Neuronal stem cell (in vitro differentiated cells): ENCODE measurements at regions not wholly inside any gene's neighbourhood (a gene's known extent, or its start where the extent isn't known, plus 50 kb on each side); places are given as distances from the start of the nearest gene placed in this dataset.

Experiments
- DNase-seq: peaks from one replicate; pipeline ENCODE4 v3.0.0-alpha.2; 2013; ENCODE audit warnings: low spot score
- H2AFZ ChIP-seq: one replicate; pipeline ENCODE4 v1.6.1; 2013; ENCODE audit warnings: mild to moderate bottlenecking, low read length, inconsistent platforms
- H2AK5ac ChIP-seq: 2 replicates; pipeline ENCODE4 v1.6.1; 2013; ENCODE audit warnings: low read depth, mild to moderate bottlenecking, inconsistent platforms, low read length, moderate library complexity, mixed read lengths
- H2BK120ac ChIP-seq: 2 replicates; pipeline ENCODE4 v1.6.1; 2013; ENCODE audit warnings: low read depth, mild to moderate bottlenecking, inconsistent platforms, low read length, moderate library complexity, mixed read lengths
- H2BK12ac ChIP-seq: one replicate; pipeline ENCODE4 v1.6.1; 2013; ENCODE audit warnings: low read length, inconsistent platforms
- H2BK15ac ChIP-seq: 2 replicates; pipeline ENCODE4 v1.6.1; 2013; ENCODE audit warnings: mild to moderate bottlenecking, low read length, inconsistent platforms, mixed read lengths
- H2BK5ac ChIP-seq: one replicate; pipeline ENCODE4 v1.6.1; 2013; ENCODE audit warnings: inconsistent platforms, mild to moderate bottlenecking, low read length, moderate library complexity
- H3K14ac ChIP-seq: one replicate; pipeline ENCODE4 v1.6.1; 2013; ENCODE audit warnings: low read length, inconsistent platforms
- H3K18ac ChIP-seq: 2 replicates; pipeline ENCODE4 v1.6.1; 2013; ENCODE audit warnings: low read length, inconsistent platforms
- H3K23ac ChIP-seq: 2 replicates; pipeline ENCODE4 v1.6.1; 2013; ENCODE audit warnings: low read depth, mild to moderate bottlenecking, mixed read lengths, low read length, inconsistent platforms; ENCODE audit not compliant: poor library complexity
- H3K27ac ChIP-seq: replicated peaks from 3 replicates; pipeline ENCODE4 v1.5.1; 2013; ENCODE audit warnings: low read length, inconsistent platforms
- H3K27me3 ChIP-seq, 3 experiments: 2 replicates each; pipeline ENCODE4 v1.6.1; 2013; ENCODE audit warnings: low read length in 3 of 3, mild to moderate bottlenecking in 2 of 3, inconsistent platforms in 1 of 3, low read depth in 1 of 3, mixed read lengths in 1 of 3, moderate library complexity in 1 of 3; ENCODE audit not compliant: control insufficient read depth in 3 of 3, insufficient read depth in 3 of 3
- H3K36me3 ChIP-seq, 2 donors: replicated peaks in 1 of 2; 2 replicates each; pipeline ENCODE4 v1.6.1; 2013; ENCODE audit warnings: low read length in 2 of 2; ENCODE audit not compliant: control insufficient read depth in 2 of 2, insufficient read depth in 2 of 2
- H3K4ac ChIP-seq: 2 replicates; pipeline ENCODE4 v1.6.1; 2013; ENCODE audit warnings: inconsistent platforms, mild to moderate bottlenecking, low read length, moderate library complexity
- H3K4me1 ChIP-seq, 2 donors: 1 replicate in 1 of 2; 2 replicates in 1 of 2; pipeline ENCODE4 v1.6.1; 2013; ENCODE audit warnings: low read length in 2 of 2, low read depth in 1 of 2; ENCODE audit not compliant: control insufficient read depth in 2 of 2, insufficient read depth in 1 of 2
- H3K4me2 ChIP-seq: one replicate; pipeline ENCODE4 v1.6.1; 2013; ENCODE audit warnings: mild to moderate bottlenecking, low read length, inconsistent platforms; ENCODE audit not compliant: insufficient read depth, poor library complexity, severe bottlenecking
- H3K4me3 ChIP-seq, 2 donors: 2 replicates each; pipeline ENCODE4 v1.5.1; 2013; ENCODE audit warnings: low read length in 2 of 2, mild to moderate bottlenecking in 2 of 2, inconsistent platforms in 1 of 2, moderate library complexity in 1 of 2
- H3K79me1 ChIP-seq: one replicate; pipeline ENCODE4 v1.6.1; 2013; ENCODE audit warnings: low read depth, mild to moderate bottlenecking, inconsistent platforms, low read length, moderate library complexity
- H3K9ac ChIP-seq: one replicate; pipeline ENCODE4 v1.6.1; 2013; ENCODE audit warnings: mild to moderate bottlenecking, low read depth, low read length, inconsistent platforms; ENCODE audit not compliant: poor library complexity
- H3K9me3 ChIP-seq, 2 donors: replicated peaks in 1 of 2; 2 replicates each; pipeline versions ENCODE3 to v1.6.1; 2013; ENCODE audit warnings: low read length in 2 of 2, mild to moderate bottlenecking in 2 of 2, inconsistent platforms in 1 of 2, low read depth in 1 of 2, mixed read lengths in 1 of 2, moderate library complexity in 1 of 2; ENCODE audit not compliant: control insufficient read depth in 2 of 2, insufficient read depth in 1 of 2
- H4K8ac ChIP-seq: one replicate; pipeline ENCODE4 v1.6.1; 2013; ENCODE audit warnings: low read depth, mild to moderate bottlenecking, inconsistent platforms, low read length, moderate library complexity
- H4K91ac ChIP-seq: one replicate; pipeline ENCODE4 v1.6.1; 2013; ENCODE audit warnings: low read length, low read depth, mild to moderate bottlenecking, inconsistent platforms; ENCODE audit not compliant: poor library complexity
- WGBS, 2 donors: extraction: QIAGEN DNeasy Blood & Tissue Kit; methylation state at CpG; one replicate each; pipeline ENCODE4 v1.1.7; 2013; ENCODE audit warnings: missing lambda C conversion rate in 2 of 2, mixed read lengths in 1 of 2; ENCODE audit not compliant: insufficient read length in 2 of 2, insufficient replicate concordance in 1 of 2; ENCODE audit errors: extremely low coverage in 2 of 2; 5-methylcytosine and 5-hydroxymethylcytosine counted together

GRCh38 chr13:73933795-73934194 lies 200.4 kb downstream of the KLF12 start:
- Histone ChIP-seq H3K4me3 (no peak overlapping the region), H3K4ac (no peak overlapping the region), H3K36me3 (peaks cover 0 to 25% of the 10 kb centered on the region in 2 donors), H3K27me3 (no peaks in the 10 kb centered on the region), H3K9me3 (peaks cover 0 to 7% of the 10 kb centered on the region in 2 donors), H3K18ac (no peak overlapping the region), H2BK120ac (no peak overlapping the region), H3K4me1 (peaks cover 2 to 4% of the 10 kb centered on the region in 2 donors), H2BK12ac (no peak overlapping the region), H3K4me2 (no peak overlapping the region), H2BK15ac (no peak overlapping the region), H2BK5ac (no peak overlapping the region), H3K27ac (no peak overlapping the region), H3K14ac (no peak overlapping the region), H3K79me1 (no peaks in the 10 kb centered on the region), H3K23ac (no peak overlapping the region), H4K8ac (no peak overlapping the region), H3K9ac (no peak overlapping the region), H2AFZ (no peak overlapping the region), H2AK5ac (no peak overlapping the region), H4K91ac (no peak overlapping the region)
- no CpG with 5 or more reads among the region's 2 CpGs for WGBS, 2 donors
- no peak for DNase-seq

GRCh38 chr13:73932091-73932490 lies 202.1 kb downstream of the KLF12 start:
- no peaks in the 10 kb centered on the region for H3K79me1 ChIP-seq
- H3K18ac ChIP-seq = no peak overlapping the region
- no peak overlapping the region for H3K4me2 ChIP-seq
- no peak overlapping the region for H2AFZ ChIP-seq
- no peak overlapping the region for H3K23ac ChIP-seq
- DNase-seq = no peak
- no peak overlapping the region for H2BK12ac ChIP-seq
- no peak overlapping the region for H2AK5ac ChIP-seq
- WGBS, 2 donors = no CpG with 5 or more reads among the region's 2 CpGs
- H3K27me3 ChIP-seq = no peaks in the 10 kb centered on the region
- no peak overlapping the region for H3K14ac ChIP-seq
- H2BK5ac ChIP-seq = no peak overlapping the region
- H4K91ac ChIP-seq = no peak overlapping the region
- no peak overlapping the region for H3K27ac ChIP-seq
- H3K4me1 ChIP-seq = no peaks in the 10 kb centered on the region
- H2BK120ac ChIP-seq = no peak overlapping the region
- no peak overlapping the region for H3K4me3 ChIP-seq
- H2BK15ac ChIP-seq = no peak overlapping the region
- H4K8ac ChIP-seq = no peak overlapping the region
- no peak overlapping the region for H3K4ac ChIP-seq
- H3K9ac ChIP-seq = no peak overlapping the region
- H3K36me3 ChIP-seq = peaks cover 0 to 21% of the 10 kb centered on the region in 2 donors
- peaks cover 0 to 7% of the 10 kb centered on the region in 2 donors for H3K9me3 ChIP-seq

- WGBS, 2 donors = no CpG with 5 or more reads among the region's 6 CpGs
- Histone ChIP-seq H2BK120ac (no peak overlapping the region), H3K4ac (no peak overlapping the region), H3K4me3 (no peak overlapping the region), H2BK12ac (no peak overlapping the region), H3K14ac (no peak overlapping the region), H3K79me1 (no peaks in the 10 kb centered on the region), H2AFZ (no peak overlapping the region), H4K8ac (no peak overlapping the region), H4K91ac (no peak overlapping the region), H2BK5ac (no peak overlapping the region), H3K18ac (no peak overlapping the region), H3K23ac (no peak overlapping the region), H3K27me3 (no peaks in the 10 kb centered on the region), H3K4me2 (no peak overlapping the region), H2AK5ac (no peak overlapping the region), H3K9ac (no peak overlapping the region), H2BK15ac (no peak overlapping the region), H3K36me3 (peaks cover 0 to 10% of the 10 kb centered on the region in 2 donors), H3K27ac (no peak overlapping the region), H3K4me1 (no peaks in the 10 kb centered on the region), H3K9me3 (peaks cover 0 to 7% of the 10 kb centered on the region in 2 donors)
- DNase-seq = no peak
Observed at GRCh38 chr13:73929287-73929932, 204.8 kb downstream of the KLF12 start.

- WGBS, 2 donors = no CpG with 5 or more reads among the region's 1 CpG
- H4K91ac ChIP-seq = no peak overlapping the region
Observed at GRCh38 chr13:73924607-73925006, 209.6 kb downstream of the KLF12 start.

More at GRCh38 chr13:73924607-73925006, 209.6 kb downstream of the KLF12 start:
- no peak overlapping the region for H3K9ac ChIP-seq
- no peak overlapping the region for H4K8ac ChIP-seq
- H3K79me1 ChIP-seq = no peaks in the 10 kb centered on the region
- H2BK12ac ChIP-seq = no peak overlapping the region
- H3K23ac ChIP-seq = no peak overlapping the region
- no peak overlapping the region for H2BK15ac ChIP-seq
- H3K27ac ChIP-seq = no peak overlapping the region
- no peak overlapping the region for H2AK5ac ChIP-seq
- H3K18ac ChIP-seq = no peak overlapping the region
- DNase-seq = no peak
- no peak overlapping the region for H3K14ac ChIP-seq
- H3K36me3 ChIP-seq = peaks cover 0 to 9% of the 10 kb centered on the region in 2 donors
- H2BK5ac ChIP-seq = no peak overlapping the region
- H3K4me1 ChIP-seq = peaks cover 0 to 3% of the 10 kb centered on the region in 2 donors
- H3K27me3 ChIP-seq = no peaks in the 10 kb centered on the region
- H3K4me3 ChIP-seq = no peak overlapping the region
- H3K4me2 ChIP-seq = no peak overlapping the region
- H3K4ac ChIP-seq = no peak overlapping the region
- peaks cover 0 to 3% of the 10 kb centered on the region in 2 donors for H3K9me3 ChIP-seq
- H2BK120ac ChIP-seq = no peak overlapping the region
- no peak overlapping the region for H2AFZ ChIP-seq
